AG04449 (cell line): ENCODE measurements at regions not wholly inside any gene's neighbourhood (a gene's known extent, or its start where the extent isn't known, plus 50 kb on each side); places are given as distances from the start of the nearest gene placed in this dataset.

Source experiments
- CTCF ChIA-PET: fragments of 350-600 bp; formaldehyde crosslinking; extraction: SDS; loops from one replicate; lab custom pipeline; 2021; ENCODE audit warnings: antibody characterized with exemption; lab: Yijun Ruan, JAX
- POLR2A ChIA-PET: fragments of 400-600, 350-600 bp; formaldehyde crosslinking; extraction: SDS; loops from one replicate; lab custom pipeline; 2020; ENCODE audit warnings: antibody characterized with exemption, inconsistent platforms; lab: Yijun Ruan, JAX
- DNase-seq: peaks from one replicate; pipeline ENCODE4 v3.0.0-alpha.2; 2010; ENCODE audit warnings: low read depth, low spot score
- H3K4me3 ChIP-seq: 2 replicates; pipeline ENCODE4 v1.5.1; 2011; ENCODE audit warnings: low read depth, mild to moderate bottlenecking, control low read depth, low read length
- TF ChIP-seq, protein P1 (sequence below): IDR thresholded peaks from one replicate; pipeline ENCODE4 v1.5.1; 2011; ENCODE audit warnings: mild to moderate bottlenecking, moderate library complexity, low read length, control low read depth, inconsistent platforms; ENCODE audit not compliant: insufficient read depth; ENCODE audit errors: missing control alignments

DNA sequence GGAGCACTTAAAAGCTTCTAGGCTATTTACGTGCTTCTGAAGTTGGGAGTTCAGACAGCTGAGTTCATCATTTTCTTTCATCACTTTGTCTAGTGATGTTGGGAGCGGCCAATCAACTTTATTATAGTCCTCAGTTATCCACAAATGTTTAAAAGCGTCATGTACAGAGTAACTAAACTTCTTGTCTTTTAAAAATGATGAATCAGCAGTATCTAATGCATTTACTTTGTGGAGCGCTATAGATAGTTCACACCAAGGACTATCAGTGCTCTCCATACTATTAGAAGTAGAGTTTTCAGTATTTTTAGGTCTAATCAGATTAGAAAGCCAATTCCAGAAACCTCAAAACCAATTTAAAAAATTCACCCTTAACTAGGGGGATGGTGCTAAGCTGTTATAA is 778.7 kb upstream of the PRMT6 start:
- TF ChIP-seq, protein P1, sequence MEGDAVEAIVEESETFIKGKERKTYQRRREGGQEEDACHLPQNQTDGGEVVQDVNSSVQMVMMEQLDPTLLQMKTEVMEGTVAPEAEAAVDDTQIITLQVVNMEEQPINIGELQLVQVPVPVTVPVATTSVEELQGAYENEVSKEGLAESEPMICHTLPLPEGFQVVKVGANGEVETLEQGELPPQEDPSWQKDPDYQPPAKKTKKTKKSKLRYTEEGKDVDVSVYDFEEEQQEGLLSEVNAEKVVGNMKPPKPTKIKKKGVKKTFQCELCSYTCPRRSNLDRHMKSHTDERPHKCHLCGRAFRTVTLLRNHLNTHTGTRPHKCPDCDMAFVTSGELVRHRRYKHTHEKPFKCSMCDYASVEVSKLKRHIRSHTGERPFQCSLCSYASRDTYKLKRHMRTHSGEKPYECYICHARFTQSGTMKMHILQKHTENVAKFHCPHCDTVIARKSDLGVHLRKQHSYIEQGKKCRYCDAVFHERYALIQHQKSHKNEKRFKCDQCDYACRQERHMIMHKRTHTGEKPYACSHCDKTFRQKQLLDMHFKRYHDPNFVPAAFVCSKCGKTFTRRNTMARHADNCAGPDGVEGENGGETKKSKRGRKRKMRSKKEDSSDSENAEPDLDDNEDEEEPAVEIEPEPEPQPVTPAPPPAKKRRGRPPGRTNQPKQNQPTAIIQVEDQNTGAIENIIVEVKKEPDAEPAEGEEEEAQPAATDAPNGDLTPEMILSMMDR = no peak
- no peak overlapping the region for H3K4me3 ChIP-seq
- POLR2A ChIA-PET = no interaction called here
- DNase-seq = no peak
- CTCF ChIA-PET = no interaction called here

DNA sequence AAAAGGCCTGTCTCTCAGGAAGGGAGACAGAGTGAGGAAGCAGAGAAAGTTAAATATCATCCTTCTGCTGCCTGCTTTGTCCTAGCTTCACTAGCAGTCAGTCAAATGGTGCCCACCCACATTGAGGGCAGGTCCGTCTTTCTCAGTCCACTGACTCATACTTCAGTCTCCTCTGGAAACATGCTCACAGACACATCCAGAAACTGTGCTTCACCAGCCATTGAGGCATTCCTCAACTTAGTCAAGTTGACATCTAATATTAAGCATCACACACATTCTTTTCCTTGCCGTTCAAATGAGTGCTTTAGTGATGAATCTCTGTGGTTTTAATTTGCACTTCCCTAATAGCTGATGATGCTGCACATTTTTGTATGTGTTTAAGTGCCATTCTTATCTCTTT is 777.8 kb upstream of the PRMT6 start:
- H3K4me3 ChIP-seq = no peak overlapping the region
- ChIA-PET CTCF (no interaction called here), POLR2A (no interaction called here)
- TF ChIP-seq, protein P1 = no peak
- no peak for DNase-seq

DNA sequence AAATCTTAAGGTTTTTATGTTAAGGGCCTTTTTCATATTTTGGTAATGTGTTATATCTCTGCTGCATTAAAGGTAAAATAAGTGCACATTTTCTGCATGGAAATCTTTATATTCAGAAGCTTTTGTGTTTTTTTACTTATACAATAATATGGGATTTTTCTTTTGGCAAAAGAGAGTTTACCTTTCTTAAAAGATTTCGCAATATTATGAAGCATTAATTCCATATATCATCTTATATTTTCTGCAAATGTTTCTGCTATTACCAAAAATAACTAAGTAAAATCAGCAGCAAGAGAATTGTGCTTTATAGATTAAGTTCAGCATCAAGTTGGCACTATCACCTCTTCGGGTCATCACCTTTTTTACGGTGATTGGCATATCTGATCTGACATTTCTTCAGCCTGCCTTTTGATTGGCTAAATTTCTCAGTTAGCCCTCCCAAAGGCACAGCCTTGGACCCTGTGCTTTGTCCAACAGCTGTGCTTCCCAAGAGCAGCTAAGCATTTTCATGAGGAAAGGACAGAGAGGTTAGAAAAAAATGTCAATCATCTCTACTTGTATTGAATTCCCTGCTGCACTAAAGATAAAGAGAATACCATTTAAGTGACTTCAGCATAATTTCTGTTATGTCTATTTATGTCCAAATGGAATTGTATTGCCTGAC is 767.1 kb upstream of the PRMT6 start:
- DNase-seq = no peak
- ChIA-PET CTCF (no interaction called here), POLR2A (no interaction called here)
- TF ChIP-seq, protein P1 = no peak
- no peak overlapping the region for H3K4me3 ChIP-seq

DNA sequence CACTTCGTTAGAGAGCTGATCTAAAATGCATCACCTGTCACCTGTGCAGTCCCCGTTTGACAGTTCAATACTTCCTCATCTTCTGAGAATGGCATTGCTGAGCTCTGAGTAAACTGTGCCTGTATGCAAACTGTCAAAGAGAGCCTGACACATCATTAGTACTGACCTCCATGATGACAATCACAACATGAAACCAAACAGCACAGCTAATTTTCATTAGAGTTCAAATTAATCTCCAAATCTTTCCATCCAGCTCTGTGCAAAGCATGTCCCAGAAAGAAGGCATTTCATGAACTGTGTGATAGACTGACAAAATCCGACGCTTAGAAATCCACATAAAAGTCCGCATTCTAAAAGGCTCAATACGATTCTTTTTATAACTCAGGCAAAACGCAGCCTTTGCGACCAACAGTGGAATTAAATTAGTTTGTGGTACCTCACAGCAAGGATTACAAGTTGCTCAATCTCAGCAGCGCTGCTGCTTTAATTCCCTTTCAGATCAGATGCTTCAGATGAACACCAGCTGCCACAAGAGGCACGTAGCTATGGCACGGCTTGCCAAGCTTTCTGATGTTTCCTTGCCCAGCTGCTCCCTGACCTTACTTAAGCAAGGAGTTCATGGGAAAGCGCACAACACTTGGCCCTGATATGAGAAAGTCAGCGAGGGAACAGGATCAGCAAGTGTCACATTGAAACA is 765.5 kb upstream of the PRMT6 start:
- no peak overlapping the region for H3K4me3 ChIP-seq
- POLR2A ChIA-PET = no interaction called here
- CTCF ChIA-PET = no interaction called here
- TF ChIP-seq, protein P1 = no peak
- DNase-seq = no peak

DNA sequence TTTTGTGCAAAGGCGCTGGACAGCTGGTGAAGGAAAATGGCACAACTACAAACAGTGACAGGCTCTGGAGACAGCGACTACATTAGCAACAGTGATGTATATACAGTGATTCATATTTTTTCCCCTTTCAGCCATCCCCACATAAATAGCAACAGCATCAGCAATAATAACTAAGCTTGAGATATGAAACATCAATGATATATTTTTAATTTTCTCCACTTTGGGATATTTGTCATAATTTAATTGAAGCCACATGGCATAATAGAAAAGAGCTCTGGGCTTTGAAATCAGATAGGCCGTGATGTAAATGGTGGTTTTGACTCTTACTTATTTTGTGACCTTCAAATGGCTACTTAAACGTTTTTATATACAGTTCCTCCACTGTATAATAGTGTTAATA is 764.3 kb upstream of the PRMT6 start:
- POLR2A ChIA-PET = no interaction called here
- TF ChIP-seq, protein P1 = no peak
- DNase-seq = no peak
- H3K4me3 ChIP-seq = no peak overlapping the region
- CTCF ChIA-PET = no interaction called here

DNA sequence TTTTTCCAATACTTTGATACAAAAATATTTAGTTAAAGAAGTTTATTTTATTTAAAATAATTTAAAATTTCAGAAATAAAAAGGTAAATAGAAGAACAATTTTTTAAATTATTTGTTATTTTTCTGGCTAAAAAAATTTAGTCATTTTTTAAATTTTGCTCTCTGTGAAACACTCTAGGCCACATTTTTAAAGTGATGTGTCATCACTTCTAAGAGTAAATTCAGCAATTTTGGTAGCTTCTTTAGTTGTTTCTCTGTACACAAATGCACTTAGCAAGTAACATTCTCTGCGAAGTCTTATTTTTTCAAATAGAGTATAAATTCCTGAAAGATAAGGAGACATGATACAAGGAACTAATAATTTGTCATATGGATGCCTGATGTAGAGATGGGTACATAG is 760.0 kb upstream of the PRMT6 start:
- DNase-seq = no peak
- TF ChIP-seq, protein P1 = no peak
- CTCF ChIA-PET = no interaction called here
- no peak overlapping the region for H3K4me3 ChIP-seq
- POLR2A ChIA-PET = no interaction called here
